OCI-LY7 (cell line): ENCODE measurements at regions not wholly inside any gene's neighbourhood (a gene's known extent, or its start where the extent isn't known, plus 50 kb on each side); places are given as distances from the start of the nearest gene placed in this dataset.

ENCODE experiments used
- BruUV-seq: library from RNA; stranded (reverse); fragments of 400-500 nt; replicated peaks from 2 replicates; lab custom pipeline; 2021; lab: Mats Ljungman, UMichigan
- CTCF ChIA-PET: fragments of 300-600 bp; sonication (Branson Sonifier 250); formaldehyde crosslinking; loops from one replicate; lab custom pipeline; 2022; ENCODE audit warnings: antibody characterized with exemption; ENCODE audit not compliant: unreplicated experiment; lab: Charles Lee
- POLR2A ChIA-PET: fragments of 300-600 bp; sonication (Branson Sonifier 250); formaldehyde crosslinking; loops from one replicate; lab custom pipeline; 2022; ENCODE audit warnings: antibody characterized with exemption; lab: Charles Lee
- DNase-seq: peaks from one replicate; pipeline ENCODE4 v3.0.0-alpha.2; 2015; ENCODE audit warnings: low spot score
- H2AFZ ChIP-seq: fragments of 200-600 bp; sonication (generic), shearing (Covaris generic); 2 replicates; pipeline ENCODE4 v1.6.1; 2014; ENCODE audit warnings: mild to moderate bottlenecking, antibody characterized with exemption, low read length, moderate library complexity
- H3K27ac ChIP-seq: fragments of 200-600 bp; sonication (generic); 2 replicates; pipeline ENCODE4 v1.5.1; 2014; ENCODE audit warnings: mixed run types, low read depth, mild to moderate bottlenecking, moderate library complexity, low read length, inconsistent platforms; ENCODE audit not compliant: poor library complexity, severe bottlenecking
- H3K36me3 ChIP-seq: fragments of 200-600 bp; sonication (generic); 2 replicates; pipeline ENCODE4 v1.6.1; 2014; ENCODE audit warnings: mild to moderate bottlenecking, antibody characterized with exemption, low read length, moderate library complexity, mixed read lengths; ENCODE audit not compliant: insufficient read depth
- H3K4me1 ChIP-seq: fragments of 200-600 bp; sonication (generic); 2 replicates; pipeline ENCODE4 v1.5.1; 2014; ENCODE audit warnings: mild to moderate bottlenecking, low read length; ENCODE audit not compliant: insufficient read depth, poor library complexity, severe bottlenecking
- H3K4me2 ChIP-seq: fragments of 200-600 bp; sonication (generic); 2 replicates; pipeline ENCODE4 v1.6.1; 2014; ENCODE audit warnings: mild to moderate bottlenecking, low read length
- H3K4me3 ChIP-seq: fragments of 200-600 bp; sonication (generic); 2 replicates; pipeline ENCODE4 v1.5.1; 2014; ENCODE audit warnings: mild to moderate bottlenecking, low read depth, low read length; ENCODE audit not compliant: poor library complexity, severe bottlenecking
- H3K79me2 ChIP-seq: fragments of 200-600 bp; sonication (generic); 2 replicates; pipeline ENCODE4 v1.6.1; 2016; ENCODE audit warnings: low read depth, mild to moderate bottlenecking, low read length, moderate library complexity, mixed read lengths; ENCODE audit not compliant: insufficient read depth
- H3K9me2 ChIP-seq: fragments of 200-600 bp; sonication (generic); 2 replicates; pipeline ENCODE4 v1.6.1; 2016; ENCODE audit warnings: mild to moderate bottlenecking, low read length, mixed read lengths; ENCODE audit not compliant: insufficient read depth
- H3K9me3 ChIP-seq: fragments of 200-600 bp; sonication (generic); 2 replicates; pipeline ENCODE4 v1.6.1; 2014; ENCODE audit warnings: mild to moderate bottlenecking, mixed run types, low read length, mixed read lengths
- H4K20me1 ChIP-seq: fragments of 200-600 bp; sonication (generic); 2 replicates; pipeline ENCODE4 v1.6.1; 2014; ENCODE audit warnings: mild to moderate bottlenecking, antibody characterized with exemption, low read length, moderate library complexity, mixed read lengths; ENCODE audit not compliant: insufficient read depth
- CTCF ChIP-seq: fragments of 200-600 bp; sonication (generic); conservative IDR thresholded peaks from 2 replicates; pipeline ENCODE4 v1.5.1; 2014; ENCODE audit warnings: mild to moderate bottlenecking, antibody characterized with exemption, low read length, moderate library complexity, mixed read lengths
- EZH2phosphoT487 ChIP-seq: fragments of 200-600 bp; sonication (generic); IDR thresholded peaks from 2 replicates; pipeline ENCODE4 v1.6.1; 2018; ENCODE audit warnings: low read depth, borderline replicate concordance, mild to moderate bottlenecking, mixed run types, antibody characterized with exemption, low read length, moderate library complexity, mixed read lengths
- intact Hi-C: fragments of 100-400 bp; cut with micrococcal nuclease; formaldehyde crosslinking; loops from one replicate; pipeline ENCODE4 v1.10.0; 2022; ENCODE audit not compliant: unreplicated experiment

DNA sequence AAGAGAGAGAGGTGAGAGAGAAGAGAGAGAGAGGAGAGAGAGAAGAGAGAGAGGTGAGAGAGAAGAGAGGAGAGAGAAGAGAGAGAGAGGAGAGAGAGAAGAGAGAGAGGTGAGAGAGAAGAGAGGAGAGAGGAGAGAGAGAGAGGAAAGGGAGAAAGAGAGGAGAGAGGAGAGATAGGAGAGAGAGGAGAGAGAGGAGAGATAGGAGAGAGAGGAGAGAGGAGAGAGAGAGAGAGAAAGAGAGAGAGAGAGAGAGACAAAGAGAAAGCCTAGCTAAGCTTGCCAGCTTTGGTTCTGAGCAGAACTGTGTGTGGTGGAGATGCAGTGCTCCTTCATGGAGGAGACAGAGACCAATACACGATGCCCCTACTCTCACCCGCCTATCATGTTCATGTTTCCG lies 99.1 kb upstream of the KCNA3 start:
- Histone ChIP-seq H3K9me2 (no peaks in the 10 kb centered on the region), H3K79me2 (no peaks in the 10 kb centered on the region), H3K4me3 (no peak overlapping the region), H4K20me1 (no peaks in the 10 kb centered on the region), H2AFZ (no peak overlapping the region), H3K4me1 (peaks cover 5% of the 10 kb centered on the region), H3K36me3 (no peaks in the 10 kb centered on the region), H3K4me2 (no peak overlapping the region), H3K27ac (no peak overlapping the region), H3K9me3 (no peaks in the 10 kb centered on the region)
- TF ChIP-seq EZH2phosphoT487 (no peak), CTCF (no peak)
- CTCF ChIA-PET: no interaction called here
- intact Hi-C loops: no loop called here
- POLR2A ChIA-PET: interaction anchor here (1.5 kb wide), 1 partner anchor 10 kb away, joined by 3 read pairs; no protein-coding TSS in a partner anchor
- DNase-seq: no peak
- no TSS peak for BruUV-seq

DNA sequence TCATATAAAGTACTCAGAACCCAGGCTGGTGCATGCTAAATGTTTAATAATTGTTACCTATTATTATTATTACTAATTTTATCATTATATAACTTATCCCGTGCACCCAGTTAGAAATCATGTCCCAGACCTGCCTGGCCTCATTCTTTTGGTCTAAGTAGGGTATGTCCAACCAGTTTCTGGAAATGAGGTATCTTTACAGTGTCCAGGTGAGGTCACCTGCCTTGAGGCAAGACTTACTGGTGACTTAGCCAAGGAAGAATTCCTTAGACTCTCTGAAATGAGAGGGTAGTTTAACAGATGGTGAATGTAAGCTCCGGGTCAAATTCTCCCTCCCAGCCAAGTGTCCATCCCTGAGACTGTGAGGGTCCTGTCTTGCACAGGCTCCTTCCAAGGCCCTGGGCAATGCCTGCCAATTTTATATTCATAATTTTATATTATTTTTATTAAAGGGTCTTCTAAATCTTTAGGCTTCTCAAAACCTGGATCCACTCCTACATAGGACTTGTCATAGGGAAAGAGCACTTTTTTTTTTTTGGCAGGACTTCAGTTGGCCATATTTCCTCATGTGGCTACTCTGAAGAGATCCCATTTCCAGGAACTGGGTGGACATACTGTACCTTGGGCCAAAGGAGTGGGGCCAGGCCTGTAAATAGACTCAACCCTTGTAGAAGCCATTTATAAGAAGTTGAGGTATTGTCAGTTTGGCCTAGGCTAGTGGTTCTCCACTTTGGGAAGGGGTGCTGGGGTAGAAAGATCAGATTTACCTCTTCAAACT lies 96.7 kb upstream of the KCNA3 start:
- intact Hi-C loops: no loop called here
- H3K36me3 ChIP-seq: no peaks in the 10 kb centered on the region
- H3K4me3 ChIP-seq: no peak overlapping the region
- CTCF ChIA-PET: no interaction called here
- TF ChIP-seq CTCF: no peak
- TF ChIP-seq EZH2phosphoT487: no peak
- H3K79me2 ChIP-seq: no peaks in the 10 kb centered on the region
- H3K9me3 ChIP-seq: no peaks in the 10 kb centered on the region
- no peaks in the 10 kb centered on the region for H3K9me2 ChIP-seq
- POLR2A ChIA-PET: no interaction called here
- no peak overlapping the region for H3K4me2 ChIP-seq
- DNase-seq: no peak
- H4K20me1 ChIP-seq: no peaks in the 10 kb centered on the region
- no TSS peak for BruUV-seq
- no peak overlapping the region for H3K27ac ChIP-seq
- H2AFZ ChIP-seq: no peak overlapping the region
- H3K4me1 ChIP-seq: peaks cover 5% of the 10 kb centered on the region

- no peaks in the 10 kb centered on the region for H4K20me1 ChIP-seq
- no TSS peak for BruUV-seq
- TF ChIP-seq CTCF: no peak
- no peak for TF ChIP-seq EZH2phosphoT487
- intact Hi-C loops: no loop called here
- DNase-seq: no peak
- no peak overlapping the region for H2AFZ ChIP-seq
- ChIA-PET CTCF (no interaction called here), POLR2A (interaction anchor here (0.6 to 1.2 kb wide), 2 partner anchors 8 to 16 kb away, joined by 3 read pairs; no protein-coding TSS in a partner anchor)
- no peak overlapping the region for H3K4me2 ChIP-seq
- H3K27ac ChIP-seq: no peak overlapping the region
- peaks cover 8% of the 10 kb centered on the region for H3K4me1 ChIP-seq
- H3K79me2 ChIP-seq: no peaks in the 10 kb centered on the region
- H3K36me3 ChIP-seq: no peaks in the 10 kb centered on the region
- no peaks in the 10 kb centered on the region for H3K9me3 ChIP-seq
- H3K9me2 ChIP-seq: no peaks in the 10 kb centered on the region
- no peak overlapping the region for H3K4me3 ChIP-seq
These were observed 96.1 kb upstream of the KCNA3 start for GRCh38 chr1:110770832-110771231.
